Naive thymus-derived CD4-positive, alpha-beta T cell (primary cell): ENCODE measurements at regions not wholly inside any gene's neighbourhood (a gene's known extent, or its start where the extent isn't known, plus 50 kb on each side); places are given as distances from the start of the nearest gene placed in this dataset.

ENCODE experiments used
- ATAC-seq: fragments of 150-1000 bp; cut with Tn5 transposase; 2 replicates; pipeline ENCODE4 v1.10.0; 2021; ENCODE audit warnings: mild to moderate bottlenecking, moderate library complexity
- CTCF ChIA-PET: fragments of 350-600 bp; sonication (Branson Sonifier 250); formaldehyde crosslinking; loops from one replicate; lab custom pipeline; 2021; ENCODE audit warnings: antibody characterized with exemption; lab: Charles Lee
- POLR2A ChIA-PET: fragments of 350-600 bp; sonication (Branson Sonifier 250); formaldehyde crosslinking; loops from one replicate; lab custom pipeline; 2021; ENCODE audit warnings: antibody characterized with exemption, inconsistent platforms; lab: Charles Lee
- DNase-seq, 9 donors: peaks; one replicate each; pipeline versions ENCODE4 v3.0.0 to v3.0.0-alpha.2; 2020 to 2022; ENCODE audit warnings: mixed read lengths in 1 of 9
- H3K27ac ChIP-seq: one replicate; pipeline ENCODE4 v1.7.0; 2013; ENCODE audit warnings: mild to moderate bottlenecking, low read depth, low read length, moderate library complexity
- H3K27me3 ChIP-seq, 2 donors: one replicate each; pipeline ENCODE4 v1.7.0; 2013; ENCODE audit warnings: low read length in 2 of 2, mild to moderate bottlenecking in 2 of 2, moderate library complexity in 2 of 2; ENCODE audit not compliant: control insufficient read depth in 2 of 2, insufficient read depth in 2 of 2
- H3K36me3 ChIP-seq, 3 experiments: 1 replicate in 2 of 3; 2 replicates in 1 of 3; pipeline ENCODE4 v1.7.0; 2013; ENCODE audit warnings: low read length in 3 of 3, mild to moderate bottlenecking in 3 of 3, moderate library complexity in 1 of 3; ENCODE audit not compliant: insufficient read depth in 3 of 3, control insufficient read depth in 2 of 3
- H3K4me1 ChIP-seq, 2 donors: one replicate each; pipeline ENCODE4 v1.7.0; 2013; ENCODE audit warnings: low read length in 2 of 2, mild to moderate bottlenecking in 2 of 2, moderate library complexity in 1 of 2; ENCODE audit not compliant: control insufficient read depth in 2 of 2, insufficient read depth in 2 of 2
- H3K4me3 ChIP-seq: 2 replicates; pipeline ENCODE4 v1.7.0; 2013; ENCODE audit warnings: mild to moderate bottlenecking, low read length
- H3K9me3 ChIP-seq, 3 experiments: 1 replicate in 2 of 3; 2 replicates in 1 of 3; pipeline ENCODE4 v1.7.0; 2013; ENCODE audit warnings: low read length in 3 of 3; ENCODE audit not compliant: control insufficient read depth in 2 of 3
- H3K27ac Mint-ChIP-seq, 9 donors: one replicate each; pipeline ENCODE4 v1.8.0; 2020 to 2022; ENCODE audit warnings: mixed read lengths in 9 of 9, mild to moderate bottlenecking in 8 of 9, moderate library complexity in 5 of 9, inconsistent platforms in 2 of 9
- H3K27me3 Mint-ChIP-seq, 5 donors: one replicate each; pipeline ENCODE4 v1.8.0; 2021 to 2022; ENCODE audit warnings: mixed read lengths in 5 of 5, mild to moderate bottlenecking in 1 of 5
- H3K36me3 Mint-ChIP-seq, 5 donors: one replicate each; pipeline ENCODE4 v1.8.0; 2020 to 2022; ENCODE audit warnings: mixed read lengths in 5 of 5, mild to moderate bottlenecking in 3 of 5, inconsistent platforms in 1 of 5
- H3K4me1 Mint-ChIP-seq, 7 donors: one replicate each; pipeline ENCODE4 v1.8.0; 2020 to 2022; ENCODE audit warnings: mixed read lengths in 7 of 7, mild to moderate bottlenecking in 3 of 7, inconsistent platforms in 1 of 7
- H3K4me3 Mint-ChIP-seq, 10 donors: one replicate each; pipeline ENCODE4 v1.8.0; 2020 to 2022; ENCODE audit warnings: mild to moderate bottlenecking in 10 of 10, mixed read lengths in 10 of 10, moderate library complexity in 6 of 10, inconsistent platforms in 2 of 10
- H3K9me3 Mint-ChIP-seq, 11 donors: one replicate each; pipeline ENCODE4 v1.8.0; 2020 to 2022; ENCODE audit warnings: mixed read lengths in 11 of 11, mild to moderate bottlenecking in 4 of 11, inconsistent platforms in 1 of 11, moderate library complexity in 1 of 11
- intact Hi-C, 2 donors: fragments of 100-400 bp; cut with micrococcal nuclease; formaldehyde crosslinking; loops; one replicate each; pipeline ENCODE4 v1.15.1; 2023

GRCh38 chr16:59053911-59054310, 319.8 kb upstream of the GOT2 start:
- Histone ChIP-seq H3K9me3 (no peaks in the 10 kb centered on the region), H3K36me3 (no peaks in the 10 kb centered on the region), H3K4me3 (no peak overlapping the region), H3K27me3 (no peaks in the 10 kb centered on the region), H3K4me1 (no peaks in the 10 kb centered on the region), H3K27ac (no peak overlapping the region)
- Mint-ChIP-seq H3K4me1 (no peaks in the 10 kb centered on the region), H3K9me3 (peaks cover 0 to 13% (median 2%) of the 10 kb centered on the region in 11 donors), H3K27me3 (peaks cover 0 to 6% (median 0%) of the 10 kb centered on the region in 5 donors), H3K4me3 (no peak overlapping the region), H3K36me3 (no peaks in the 10 kb centered on the region), H3K27ac (no peak overlapping the region)
- CTCF ChIA-PET, result no interaction called here
- DNase-seq, result no peak
- POLR2A ChIA-PET, result no interaction called here
- no peak for ATAC-seq
- intact Hi-C loops, result no loop called here

- Mint-ChIP-seq H3K27ac (no peak overlapping the region), H3K36me3 (no peaks in the 10 kb centered on the region), H3K4me3 (no peak overlapping the region), H3K27me3 (peaks cover 0 to 6% (median 0%) of the 10 kb centered on the region in 5 donors), H3K9me3 (peaks cover 0 to 6% (median 0%) of the 10 kb centered on the region in 11 donors), H3K4me1 (no peaks in the 10 kb centered on the region)
- intact Hi-C loops, result no loop called here
- no peaks in the 10 kb centered on the region for H3K9me3 ChIP-seq
- H3K36me3 ChIP-seq, result no peaks in the 10 kb centered on the region
- no peak overlapping the region for H3K27ac ChIP-seq
- no peaks in the 10 kb centered on the region for H3K4me1 ChIP-seq
- ChIA-PET CTCF (no interaction called here), POLR2A (no interaction called here)
- no peaks in the 10 kb centered on the region for H3K27me3 ChIP-seq
- H3K4me3 ChIP-seq, result no peak overlapping the region
- ATAC-seq (no peak), DNase-seq (no peak)
Measured at GRCh38 chr16:59052231-59052630, 318.1 kb upstream of the GOT2 start.

GRCh38 chr16:59048876-59049275, 314.8 kb upstream of the GOT2 start:
- DNase-seq (no peak), ATAC-seq (no peak)
- H3K27me3 Mint-ChIP-seq, result peaks cover 0 to 6% (median 0%) of the 10 kb centered on the region in 5 donors
- intact Hi-C loops, result no loop called here
- ChIA-PET CTCF (no interaction called here), POLR2A (no interaction called here)
- H3K36me3 Mint-ChIP-seq, result no peaks in the 10 kb centered on the region
- H3K27ac Mint-ChIP-seq, result no peak overlapping the region
- no peaks in the 10 kb centered on the region for H3K9me3 ChIP-seq
- H3K4me3 ChIP-seq, result no peak overlapping the region
- peaks cover 0 to 6% (median 0%) of the 10 kb centered on the region in 11 donors for H3K9me3 Mint-ChIP-seq
- H3K4me3 Mint-ChIP-seq, result no peak overlapping the region
- H3K27ac ChIP-seq, result no peak overlapping the region
- no peaks in the 10 kb centered on the region for H3K4me1 ChIP-seq
- H3K4me1 Mint-ChIP-seq, result no peaks in the 10 kb centered on the region
- H3K27me3 ChIP-seq, result no peaks in the 10 kb centered on the region
- H3K36me3 ChIP-seq, result no peaks in the 10 kb centered on the region

- DNase-seq (no peak), ATAC-seq (no peak)
- Histone ChIP-seq H3K4me1 (no peaks in the 10 kb centered on the region), H3K9me3 (no peaks in the 10 kb centered on the region), H3K36me3 (no peaks in the 10 kb centered on the region), H3K27ac (no peak overlapping the region), H3K27me3 (no peaks in the 10 kb centered on the region), H3K4me3 (no peak overlapping the region)
- Mint-ChIP-seq H3K9me3 (peaks cover 0 to 2% (median 0%) of the 10 kb centered on the region in 11 donors), H3K36me3 (no peaks in the 10 kb centered on the region), H3K27ac (no peak overlapping the region), H3K27me3 (no peaks in the 10 kb centered on the region), H3K4me3 (no peak overlapping the region), H3K4me1 (no peaks in the 10 kb centered on the region)
- POLR2A ChIA-PET, result no interaction called here
- CTCF ChIA-PET, result no interaction called here
- intact Hi-C loops, result no loop called here
Measured at GRCh38 chr16:59047114-59047513, 313.0 kb upstream of the GOT2 start.

- Histone ChIP-seq H3K27ac (no peak overlapping the region), H3K36me3 (no peaks in the 10 kb centered on the region), H3K9me3 (no peaks in the 10 kb centered on the region), H3K27me3 (no peaks in the 10 kb centered on the region), H3K4me3 (no peak overlapping the region), H3K4me1 (no peaks in the 10 kb centered on the region)
- Mint-ChIP-seq H3K9me3 (peaks cover 0 to 2% (median 0%) of the 10 kb centered on the region in 11 donors), H3K4me1 (no peaks in the 10 kb centered on the region), H3K4me3 (no peak overlapping the region), H3K27ac (no peak overlapping the region), H3K36me3 (no peaks in the 10 kb centered on the region), H3K27me3 (no peaks in the 10 kb centered on the region)
- ATAC-seq (no peak), DNase-seq (no peak)
- POLR2A ChIA-PET, result no interaction called here
- CTCF ChIA-PET, result no interaction called here
- intact Hi-C loops, result no loop called here
Measured at GRCh38 chr16:59046335-59046734, 312.2 kb upstream of the GOT2 start.

GRCh38 chr16:59045501-59045900, 311.4 kb upstream of the GOT2 start:
- no peaks in the 10 kb centered on the region for H3K9me3 ChIP-seq
- Mint-ChIP-seq H3K27ac (no peak overlapping the region), H3K27me3 (no peaks in the 10 kb centered on the region), H3K4me3 (no peak overlapping the region), H3K4me1 (no peaks in the 10 kb centered on the region), H3K36me3 (no peaks in the 10 kb centered on the region), H3K9me3 (peaks cover 0 to 2% (median 0%) of the 10 kb centered on the region in 11 donors)
- no peak overlapping the region for H3K4me3 ChIP-seq
- ATAC-seq, result no peak
- ChIA-PET POLR2A (no interaction called here), CTCF (no interaction called here)
- no peak for DNase-seq
- H3K36me3 ChIP-seq, result no peaks in the 10 kb centered on the region
- no peak overlapping the region for H3K27ac ChIP-seq
- no peaks in the 10 kb centered on the region for H3K4me1 ChIP-seq
- intact Hi-C loops, result no loop called here
- no peaks in the 10 kb centered on the region for H3K27me3 ChIP-seq

GRCh38 chr16:59044616-59045015, 310.5 kb upstream of the GOT2 start:
- CTCF ChIA-PET, result no interaction called here
- H3K27ac Mint-ChIP-seq, result no peak overlapping the region

More at GRCh38 chr16:59044616-59045015, 310.5 kb upstream of the GOT2 start:
- ATAC-seq (no peak), DNase-seq (no peak)
- H3K27me3 Mint-ChIP-seq, result peaks cover 0 to 3% (median 0%) of the 10 kb centered on the region in 5 donors
- peaks cover 0 to 4% (median 0%) of the 10 kb centered on the region in 11 donors for H3K9me3 Mint-ChIP-seq
- no peaks in the 10 kb centered on the region for H3K27me3 ChIP-seq
- POLR2A ChIA-PET, result no interaction called here
- no peaks in the 10 kb centered on the region for H3K36me3 Mint-ChIP-seq
- no peaks in the 10 kb centered on the region for H3K4me1 ChIP-seq
- intact Hi-C loops, result no loop called here
- H3K9me3 ChIP-seq, result no peaks in the 10 kb centered on the region
- H3K36me3 ChIP-seq, result no peaks in the 10 kb centered on the region
- no peak overlapping the region for H3K4me3 ChIP-seq
- H3K27ac ChIP-seq, result no peak overlapping the region
- H3K4me3 Mint-ChIP-seq, result no peak overlapping the region
- H3K4me1 Mint-ChIP-seq, result peaks cover 0 to 1% (median 0%) of the 10 kb centered on the region in 7 donors
